H9 (cell line): ENCODE measurements at regions not wholly inside any gene's neighbourhood (a gene's known extent, or its start where the extent isn't known, plus 50 kb on each side); places are given as distances from the start of the nearest gene placed in this dataset.

Source experiments
- DNase-seq: peaks from one replicate; pipeline ENCODE4 v3.0.0-alpha.2; 2017
- H2AFZ ChIP-seq: one replicate; pipeline ENCODE4 v1.6.1; 2013; ENCODE audit warnings: mild to moderate bottlenecking, low read length, control low read depth, moderate library complexity
- H2AK5ac ChIP-seq: 2 replicates; pipeline ENCODE4 v1.6.1; 2013; ENCODE audit warnings: low read length, control low read depth, mixed read lengths; ENCODE audit not compliant: insufficient read length
- H2BK120ac ChIP-seq: one replicate; pipeline ENCODE4 v1.6.1; 2013; ENCODE audit warnings: low read depth, mild to moderate bottlenecking, low read length, control low read depth, inconsistent platforms; ENCODE audit not compliant: poor library complexity, severe bottlenecking
- H2BK12ac ChIP-seq: 2 replicates; pipeline ENCODE4 v1.6.1; 2013; ENCODE audit warnings: low read length, control low read depth, mixed read lengths, low read depth; ENCODE audit not compliant: insufficient read length
- H2BK15ac ChIP-seq: 2 replicates; pipeline ENCODE4 v1.6.1; 2013; ENCODE audit warnings: low read depth, low read length, control low read depth
- H2BK20ac ChIP-seq: one replicate; pipeline ENCODE4 v1.6.1; 2013; ENCODE audit warnings: low read depth, mild to moderate bottlenecking, low read length, control low read depth, inconsistent platforms; ENCODE audit not compliant: poor library complexity, severe bottlenecking
- H2BK5ac ChIP-seq: 2 replicates; pipeline ENCODE4 v1.6.1; 2013; ENCODE audit warnings: low read length, control low read depth, mixed read lengths; ENCODE audit not compliant: insufficient read length
- H3K14ac ChIP-seq: 2 replicates; pipeline ENCODE4 v1.6.1; 2013; ENCODE audit warnings: low read length, control low read depth; ENCODE audit not compliant: insufficient read depth
- H3K18ac ChIP-seq: 2 replicates; pipeline ENCODE4 v1.6.1; 2013; ENCODE audit warnings: low read depth, mild to moderate bottlenecking, mixed read lengths, low read length, control low read depth; ENCODE audit not compliant: insufficient read length
- H3K23ac ChIP-seq: 2 replicates; pipeline ENCODE4 v1.6.1; 2013; ENCODE audit warnings: low read length, control low read depth, mixed read lengths, low read depth; ENCODE audit not compliant: insufficient read length
- H3K23me2 ChIP-seq: 2 replicates; pipeline ENCODE4 v1.6.1; 2013; ENCODE audit warnings: low read depth, mild to moderate bottlenecking, mixed read lengths, low read length, control low read depth; ENCODE audit not compliant: insufficient read length, poor library complexity, severe bottlenecking
- H3K27ac ChIP-seq: 2 replicates; pipeline ENCODE4 v1.5.1; 2013; ENCODE audit warnings: low read length, control low read depth, mixed read lengths, low read depth; ENCODE audit not compliant: insufficient read length
- H3K27me3 ChIP-seq: 2 replicates; pipeline ENCODE4 v1.6.1; 2013; ENCODE audit warnings: low read length, control low read depth, inconsistent platforms; ENCODE audit not compliant: insufficient read depth
- H3K4ac ChIP-seq: 2 replicates; pipeline ENCODE4 v1.6.1; 2013; ENCODE audit warnings: low read depth, mild to moderate bottlenecking, control low read depth, inconsistent platforms, low read length, moderate library complexity
- H3K4me1 ChIP-seq: 2 replicates; pipeline ENCODE4 v1.6.1; 2013; ENCODE audit warnings: low read length, control low read depth, inconsistent platforms; ENCODE audit not compliant: insufficient read depth
- H3K4me2 ChIP-seq: 2 replicates; pipeline ENCODE4 v1.6.1; 2013; ENCODE audit warnings: low read length, control low read depth, mixed read lengths; ENCODE audit not compliant: insufficient read length, insufficient read depth
- H3K56ac ChIP-seq: 2 replicates; pipeline ENCODE4 v1.6.1; 2013; ENCODE audit warnings: low read depth, mild to moderate bottlenecking, mixed read lengths, low read length, control low read depth; ENCODE audit not compliant: insufficient read length
- H3K79me1 ChIP-seq: 2 replicates; pipeline ENCODE4 v1.6.1; 2013; ENCODE audit warnings: low read depth, mild to moderate bottlenecking, moderate library complexity, low read length, control low read depth, inconsistent platforms; ENCODE audit not compliant: insufficient read depth, poor library complexity, severe bottlenecking
- H3K79me2 ChIP-seq: 2 replicates; pipeline ENCODE4 v1.6.1; 2013; ENCODE audit warnings: low read length, control low read depth, inconsistent platforms; ENCODE audit not compliant: insufficient read depth
- H3K9ac ChIP-seq: 2 replicates; pipeline ENCODE4 v1.6.1; 2013; ENCODE audit warnings: low read length, control low read depth, mixed read lengths; ENCODE audit not compliant: insufficient read length; ENCODE audit errors: extremely low read depth
- H3K9me3 ChIP-seq: one replicate; pipeline ENCODE4 v1.6.1; 2013; ENCODE audit warnings: low read depth, low read length, inconsistent platforms; ENCODE audit not compliant: control insufficient read depth
- H3T11ph ChIP-seq: one replicate; pipeline ENCODE4 v1.6.1; 2013; ENCODE audit warnings: mild to moderate bottlenecking, low read length, control low read depth, inconsistent platforms
- H4K20me1 ChIP-seq: one replicate; pipeline ENCODE4 v1.6.1; 2013; ENCODE audit not compliant: control insufficient read depth, insufficient read length, insufficient read depth
- H4K5ac ChIP-seq: 2 replicates; pipeline ENCODE4 v1.6.1; 2013; ENCODE audit warnings: low read depth, mild to moderate bottlenecking, mixed read lengths, low read length, control low read depth; ENCODE audit not compliant: insufficient read length
- H4K8ac ChIP-seq: replicated peaks from 2 replicates; pipeline ENCODE4 v1.6.1; 2013; ENCODE audit warnings: low read length, control low read depth, mixed read lengths, low read depth; ENCODE audit not compliant: insufficient read length
- H4K91ac ChIP-seq: 2 replicates; pipeline ENCODE4 v1.6.1; 2013; ENCODE audit warnings: low read depth, mild to moderate bottlenecking, moderate library complexity, mixed read lengths, low read length, control low read depth; ENCODE audit not compliant: insufficient read length
- H3K27ac Mint-ChIP-seq, 3 experiments: 2 replicates in 2 of 3; 3 replicates in 1 of 3; pipeline ENCODE4 v1.8.0; 2020 to 2021; ENCODE audit warnings: mixed read lengths in 3 of 3, mild to moderate bottlenecking in 1 of 3, moderate library complexity in 1 of 3
- H3K27me3 Mint-ChIP-seq: 2 replicates; pipeline ENCODE4 v1.8.0; 2021; ENCODE audit warnings: low read depth, mild to moderate bottlenecking, moderate library complexity, mixed read lengths
- H3K36me3 Mint-ChIP-seq, 3 experiments: 2 replicates in 2 of 3; 3 replicates in 1 of 3; pipeline ENCODE4 v1.8.0; 2020 to 2021; ENCODE audit warnings: low read depth in 3 of 3, mixed read lengths in 3 of 3; ENCODE audit not compliant: insufficient read depth in 1 of 3
- H3K4me1 Mint-ChIP-seq, 2 experiments: 2 replicates each; pipeline ENCODE4 v1.8.0; 2020; ENCODE audit warnings: mixed read lengths in 2 of 2
- H3K4me3 Mint-ChIP-seq, 2 experiments: 2 replicates in 1 of 2; 3 replicates in 1 of 2; pipeline ENCODE4 v1.8.0; 2020 to 2021; ENCODE audit warnings: mild to moderate bottlenecking in 2 of 2, mixed read lengths in 2 of 2, moderate library complexity in 1 of 2
- H3K9me3 Mint-ChIP-seq, 2 experiments: 2 replicates in 1 of 2; 3 replicates in 1 of 2; pipeline ENCODE4 v1.8.0; 2020; ENCODE audit warnings: mild to moderate bottlenecking in 2 of 2, mixed read lengths in 2 of 2, moderate library complexity in 1 of 2
- CTCF ChIP-seq: fragments of 200-600 bp; sonication (generic); conservative IDR thresholded peaks from 3 replicates; pipeline ENCODE4 v1.8.0; 2021; ENCODE audit warnings: antibody characterized with exemption, mild to moderate bottlenecking

GRCh38 chr5:74225587-74225986 is 414.9 kb downstream of the ENC1 start:
- Histone ChIP-seq H4K91ac (no peak overlapping the region), H3T11ph (no peak overlapping the region), H2AFZ (no peak overlapping the region), H3K18ac (no peak overlapping the region), H3K23ac (no peak overlapping the region), H2BK120ac (no peak overlapping the region), H4K8ac (no peak overlapping the region), H2BK5ac (no peak overlapping the region), H3K79me1 (no peaks in the 10 kb centered on the region), H3K4me2 (no peak overlapping the region), H2BK15ac (no peak overlapping the region), H3K4ac (no peak overlapping the region), H3K56ac (no peak overlapping the region), H3K9ac (no peak overlapping the region), H2BK12ac (no peak overlapping the region), H3K4me1 (no peaks in the 10 kb centered on the region), H4K5ac (no peak overlapping the region), H2AK5ac (no peak overlapping the region), H3K14ac (no peak overlapping the region), H3K9me3 (peaks cover 4% of the 10 kb centered on the region), H2BK20ac (no peak overlapping the region), H3K27ac (no peak overlapping the region), H4K20me1 (no peaks in the 10 kb centered on the region), H3K23me2 (no peaks in the 10 kb centered on the region), H3K79me2 (no peaks in the 10 kb centered on the region), H3K27me3 (no peaks in the 10 kb centered on the region)
- H3K9me3 Mint-ChIP-seq = peaks cover 22 to 29% of the 10 kb centered on the region in 2 experiments
- H3K27ac Mint-ChIP-seq = no peak overlapping the region
- peaks cover 8 to 17% (median 14%) of the 10 kb centered on the region in 3 experiments for H3K36me3 Mint-ChIP-seq
- no peak for DNase-seq
- TF ChIP-seq CTCF = no peak
- no peaks in the 10 kb centered on the region for H3K4me1 Mint-ChIP-seq
- no peaks in the 10 kb centered on the region; the same call in 1 of the 2 replicates for H3K27me3 Mint-ChIP-seq
- H3K4me3 Mint-ChIP-seq = no peak overlapping the region
